Stimulated activated CD8-positive, alpha-beta memory T cell treated with anti-CD3 and anti-CD28 coated beads, Interleukin-12 subunit alpha, Interleukin-12 subunit beta, amount 100 ng/mL, for 1 hour (primary cell): ENCODE measurements at regions not wholly inside any gene's neighbourhood (a gene's known extent, or its start where the extent isn't known, plus 50 kb on each side); places are given as distances from the start of the nearest gene placed in this dataset.

ENCODE experiments used
- DNase-seq: peaks from one replicate; pipeline ENCODE4 v3.0.0-alpha.2; 2020; ENCODE audit warnings: low read depth

- DNase-seq, result no peak
Measured at GRCh38 chr1:193602705-193603104, 416.3 kb upstream of the B3GALT2 start.

- DNase-seq, result no peak
Measured at GRCh38 chr1:193593147-193593885, 406.9 kb upstream of the B3GALT2 start.

- no peak for DNase-seq
Measured at GRCh38 chr1:193592317-193592716, 405.9 kb upstream of the B3GALT2 start.

GRCh38 chr1:193590102-193590501 lies 403.7 kb upstream of the B3GALT2 start:
- no peak for DNase-seq

GRCh38 chr1:193589597-193590040 lies 403.2 kb upstream of the B3GALT2 start:
- DNase-seq, result no peak

- DNase-seq, result no peak
Measured at GRCh38 chr1:193588311-193589082, 402.1 kb upstream of the B3GALT2 start.

GRCh38 chr1:193584731-193585239 lies 398.4 kb upstream of the B3GALT2 start:
- DNase-seq, result no peak

GRCh38 chr1:193581341-193581740 lies 394.9 kb upstream of the B3GALT2 start:
- no peak for DNase-seq

GRCh38 chr1:193580419-193580818 lies 394.0 kb upstream of the B3GALT2 start:
- DNase-seq, result no peak

GRCh38 chr1:193579323-193579722 lies 392.9 kb upstream of the B3GALT2 start:
- DNase-seq, result no peak

GRCh38 chr1:193574913-193575312 lies 388.5 kb upstream of the B3GALT2 start:
- no peak for DNase-seq

GRCh38 chr1:193569983-193570269 lies 383.5 kb upstream of the B3GALT2 start:
- DNase-seq, result no peak

GRCh38 chr1:193569096-193569982 lies 382.9 kb upstream of the B3GALT2 start:
- no peak for DNase-seq

GRCh38 chr1:193568512-193568911 lies 382.1 kb upstream of the B3GALT2 start:
- DNase-seq, result no peak

GRCh38 chr1:193567937-193568336 lies 381.5 kb upstream of the B3GALT2 start:
- DNase-seq, result no peak

GRCh38 chr1:193566735-193567134 lies 380.3 kb upstream of the B3GALT2 start:
- DNase-seq, result no peak

GRCh38 chr1:193565971-193566577 lies 379.7 kb upstream of the B3GALT2 start:
- no peak for DNase-seq

- no peak for DNase-seq
Measured at GRCh38 chr1:193562121-193562520, 375.7 kb upstream of the B3GALT2 start.

- DNase-seq, result no peak
Measured at GRCh38 chr1:193558491-193559028, 372.1 kb upstream of the B3GALT2 start.

GRCh38 chr1:193555662-193556441 lies 369.4 kb upstream of the B3GALT2 start:
- DNase-seq, result no peak

- no peak for DNase-seq
Measured at GRCh38 chr1:193553564-193553963, 367.2 kb upstream of the B3GALT2 start.
